Keratinocyte (primary cell): ENCODE measurements at regions not wholly inside any gene's neighbourhood (a gene's known extent, or its start where the extent isn't known, plus 50 kb on each side); places are given as distances from the start of the nearest gene placed in this dataset.

ENCODE experiments used
- DNase-seq: peaks from one replicate; pipeline ENCODE4 v3.0.0-alpha.2; 2011; ENCODE audit warnings: low read depth, missing footprints, low spot score
- FAIRE-seq: peaks from 2 replicates; lab custom pipeline; 2011; peaks lifted over from hg19 to GRCh38; lab: Jason Lieb, UNC
- H2AFZ ChIP-seq: 2 replicates; pipeline ENCODE4 v1.6.0; 2012; ENCODE audit warnings: low read length, control low read depth, inconsistent platforms; ENCODE audit not compliant: control insufficient read depth
- H3K27ac ChIP-seq: 2 replicates; pipeline ENCODE4 v1.5.1; 2011; ENCODE audit warnings: low read length; ENCODE audit not compliant: control insufficient read depth, insufficient read depth
- H3K27me3 ChIP-seq: 3 replicates; pipeline ENCODE4 v1.6.0; 2011; ENCODE audit warnings: low read length; ENCODE audit not compliant: control insufficient read depth, insufficient read depth; ENCODE audit errors: extremely low read depth
- H3K36me3 ChIP-seq, 2 experiments: 2 replicates in 1 of 2; 3 replicates in 1 of 2; pipeline ENCODE4 v1.5.1; 2011; ENCODE audit warnings: low read length in 2 of 2, mild to moderate bottlenecking in 1 of 2; ENCODE audit not compliant: control insufficient read depth in 2 of 2, insufficient read depth in 2 of 2; ENCODE audit errors: extremely low read depth in 1 of 2
- H3K4me1 ChIP-seq: 3 replicates; pipeline ENCODE4 v1.5.1; 2011; ENCODE audit warnings: low read length; ENCODE audit not compliant: control insufficient read depth, insufficient read depth; ENCODE audit errors: extremely low read depth
- H3K4me2 ChIP-seq: 3 replicates; pipeline ENCODE4 v1.6.0; 2011; ENCODE audit warnings: low read depth, low read length; ENCODE audit not compliant: control insufficient read depth, insufficient read depth; ENCODE audit errors: extremely low read depth
- H3K4me3 ChIP-seq, 3 experiments: fragments of 200-600 bp in 1 of 3; sonication (generic) in 1 of 3; 2 replicates in 2 of 3; 3 replicates in 1 of 3; pipeline ENCODE4 v1.5.1; 2011 to 2016; ENCODE audit warnings: low read length in 3 of 3, mild to moderate bottlenecking in 3 of 3, control low read depth in 2 of 3, inconsistent platforms in 1 of 3, low read depth in 1 of 3, mixed read lengths in 1 of 3, mixed run types in 1 of 3, moderate library complexity in 1 of 3; ENCODE audit not compliant: control insufficient read depth in 2 of 3, insufficient read depth in 2 of 3; ENCODE audit errors: extremely low read depth in 1 of 3
- H3K79me2 ChIP-seq: 2 replicates; pipeline ENCODE4 v1.6.0; 2012; ENCODE audit warnings: low read length; ENCODE audit not compliant: control insufficient read depth, insufficient read depth
- H3K9ac ChIP-seq: 3 replicates; pipeline ENCODE4 v1.6.0; 2011; ENCODE audit warnings: low read length; ENCODE audit not compliant: control insufficient read depth, insufficient read depth; ENCODE audit errors: extremely low read depth
- H3K9me1 ChIP-seq: 3 replicates; pipeline ENCODE4 v1.6.0; 2011; ENCODE audit warnings: low read length; ENCODE audit not compliant: control insufficient read depth, insufficient read depth; ENCODE audit errors: extremely low read depth
- H3K9me3 ChIP-seq: 2 replicates; pipeline ENCODE4 v1.5.1; 2012; ENCODE audit warnings: low read depth, low read length; ENCODE audit not compliant: control insufficient read depth
- H4K20me1 ChIP-seq: 3 replicates; pipeline ENCODE4 v1.6.0; 2011; ENCODE audit warnings: low read length; ENCODE audit not compliant: control insufficient read depth, insufficient read depth; ENCODE audit errors: extremely low read depth
- CTCF ChIP-seq, 3 experiments: IDR thresholded peaks in 1 of 3; conservative IDR thresholded peaks in 1 of 3; optimal IDR thresholded peaks in 1 of 3; 2 replicates in 2 of 3; 3 replicates in 1 of 3; pipeline versions ENCODE3 to v1.5.1; 2011; ENCODE audit warnings: low read length in 3 of 3, mild to moderate bottlenecking in 3 of 3, moderate library complexity in 2 of 3, control low read depth in 1 of 3, inconsistent platforms in 1 of 3; ENCODE audit not compliant: insufficient read depth in 2 of 3; ENCODE audit errors: extremely low read depth in 1 of 3
- EZH2 ChIP-seq: IDR thresholded peaks from one replicate; pipeline ENCODE4 v1.6.1; 2012; ENCODE audit warnings: inconsistent platforms, mild to moderate bottlenecking, low read length, moderate library complexity
- dilution Hi-C: fragments of 300-500 bp; cut with MboI; formaldehyde crosslinking; loops from one replicate; pipeline ENCODE4 v1.7.0; 2020; ENCODE audit warnings: low sequenced_read_pairs; ENCODE audit not compliant: extremely low pct_ligation_motif_present

DNA sequence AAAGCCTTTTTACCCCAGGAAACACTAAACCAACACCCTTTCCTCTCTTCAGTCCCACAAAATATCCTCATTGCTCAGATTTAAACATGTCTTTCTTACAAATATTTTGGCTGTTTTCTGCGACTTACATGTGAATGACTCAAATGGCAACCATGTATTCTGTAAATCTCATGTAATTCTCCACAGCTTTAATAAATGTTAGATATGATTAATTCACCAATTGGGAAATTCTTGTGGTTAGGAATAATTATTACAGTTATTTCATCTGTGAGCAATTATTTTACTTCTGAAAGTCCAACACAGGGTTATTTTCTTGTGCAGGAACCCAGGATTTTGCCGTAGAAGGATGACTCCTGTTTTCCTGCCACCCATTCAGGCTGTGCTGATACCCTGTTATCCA lies 431.5 kb downstream of the LMO4 start:
- Histone ChIP-seq H3K27ac (no peak overlapping the region), H2AFZ (no peak overlapping the region), H3K27me3 (no peaks in the 10 kb centered on the region), H3K9ac (no peak overlapping the region), H4K20me1 (no peaks in the 10 kb centered on the region), H3K4me1 (no peaks in the 10 kb centered on the region), H3K36me3 (no peaks in the 10 kb centered on the region), H3K9me3 (no peaks in the 10 kb centered on the region), H3K79me2 (no peaks in the 10 kb centered on the region), H3K4me2 (no peak overlapping the region), H3K4me3 (no peak overlapping the region), H3K9me1 (no peaks in the 10 kb centered on the region)
- no peak for TF ChIP-seq EZH2
- no peak for TF ChIP-seq CTCF (optimal IDR thresholded peaks at IDR 0.05 in 1 of 3, IDR thresholded peaks at IDR 0.05 in 1 of 3, conservative IDR thresholded peaks at IDR 0.05 in 1 of 3; ENCODE audit: extremely low read depth in 1 of 3, insufficient read depth in 2 of 3, low read length in 3 of 3)
- FAIRE-seq (no peak), DNase-seq (no peak)
- dilution Hi-C loops: no loop called here

- FAIRE-seq: no peak
- Histone ChIP-seq H2AFZ (no peak overlapping the region), H3K27ac (no peak overlapping the region)
These were observed 432.0 kb downstream of the LMO4 start for GRCh38 chr1:87760654-87761053.

More at GRCh38 chr1:87760654-87761053, 432.0 kb downstream of the LMO4 start:
- Histone ChIP-seq H3K9ac (no peak overlapping the region), H4K20me1 (no peaks in the 10 kb centered on the region), H3K9me1 (no peaks in the 10 kb centered on the region), H3K9me3 (no peaks in the 10 kb centered on the region), H3K36me3 (no peaks in the 10 kb centered on the region), H3K4me1 (no peaks in the 10 kb centered on the region), H3K79me2 (no peaks in the 10 kb centered on the region), H3K4me3 (no peak overlapping the region), H3K4me2 (no peak overlapping the region), H3K27me3 (no peaks in the 10 kb centered on the region)
- dilution Hi-C loops: no loop called here
- TF ChIP-seq EZH2 (no peak), CTCF (optimal IDR thresholded peaks at IDR 0.05 in 1 of 3, IDR thresholded peaks at IDR 0.05 in 1 of 3, conservative IDR thresholded peaks at IDR 0.05 in 1 of 3; ENCODE audit: extremely low read depth in 1 of 3, insufficient read depth in 2 of 3, low read length in 3 of 3) (no peak)
- no peak for DNase-seq
